Vagina (tissue), 2 donors: ENCODE measurements at regions not wholly inside any gene's neighbourhood (a gene's known extent, or its start where the extent isn't known, plus 50 kb on each side); places are given as distances from the start of the nearest gene placed in this dataset.

Experiments
- CTCF ChIP-seq, 3 experiments: fragments of 450-650 bp in 2 of 3; fragments of 200-600 bp in 1 of 3; sonication (generic) in 1 of 3; IDR thresholded peaks; one replicate each; pipeline ENCODE4 v1.5.1; 2017 to 2019; ENCODE audit warnings: antibody characterized with exemption in 3 of 3, mild to moderate bottlenecking in 2 of 3, moderate library complexity in 2 of 3
- POLR2AphosphoS5 ChIP-seq, 2 donors: sonication (generic); formaldehyde crosslinking; IDR thresholded peaks; one replicate each; pipeline ENCODE4 v1.9.0; 2017; ENCODE audit warnings: antibody characterized with exemption in 2 of 2, mild to moderate bottlenecking in 2 of 2, low read depth in 1 of 2; ENCODE audit not compliant: insufficient read depth in 1 of 2

DNA sequence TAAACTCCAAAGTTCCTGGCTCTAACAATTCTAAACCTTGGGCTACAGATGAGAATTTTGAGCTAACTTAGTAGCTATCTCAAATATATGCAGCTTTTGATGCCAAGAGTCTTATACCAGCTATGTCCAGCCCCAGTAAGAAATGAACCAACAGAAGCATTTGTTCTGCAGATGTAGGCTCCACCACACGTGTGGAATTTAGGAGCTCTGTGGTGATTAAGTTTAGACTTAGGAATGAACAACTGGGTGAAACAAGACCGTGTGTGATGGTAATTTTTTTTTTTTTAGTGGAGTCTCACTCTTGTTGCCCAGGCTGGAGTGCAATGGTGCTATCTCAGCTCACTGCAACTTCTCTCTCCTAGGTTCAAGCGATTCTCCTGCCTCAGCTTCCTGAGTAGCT lies 179.7 kb downstream of the ANKRD30B start:
- TF ChIP-seq POLR2AphosphoS5 (IDR thresholded peaks at IDR 0.05; ENCODE audit: insufficient read depth in 1 of 2, low read depth in 1 of 2) (no peak), CTCF (IDR thresholded peaks at IDR 0.05) (no peak)
